Neural progenitor cell (in vitro differentiated cells): ENCODE measurements at regions not wholly inside any gene's neighbourhood (a gene's known extent, or its start where the extent isn't known, plus 50 kb on each side); places are given as distances from the start of the nearest gene placed in this dataset.
A peak's percentile ranks its signal among the peaks of the same experiment; 100 is the strongest.

Experiments
- DNase-seq: peaks from one replicate; pipeline ENCODE4 v3.0.0-alpha.2; 2016; ENCODE audit warnings: low spot score
- H2AFZ ChIP-seq: fragments of 200-600 bp; sonication (generic); replicated peaks from 2 replicates; pipeline ENCODE4 v1.6.1; 2016; ENCODE audit warnings: antibody characterized with exemption
- H3F3A ChIP-seq: fragments of 200-600 bp; sonication (generic); 2 replicates; pipeline ENCODE4 v1.6.1; 2016; ENCODE audit warnings: antibody characterized with exemption, low read depth
- H3K27ac ChIP-seq: fragments of 200-600 bp; sonication (generic); 2 replicates; pipeline ENCODE4 v1.5.1; 2016; ENCODE audit warnings: mild to moderate bottlenecking
- H3K27me3 ChIP-seq: fragments of 200-600 bp; sonication (generic); 2 replicates; pipeline ENCODE4 v1.6.1; 2016; ENCODE audit warnings: mild to moderate bottlenecking, moderate library complexity
- H3K36me3 ChIP-seq: fragments of 200-600 bp; sonication (generic); 2 replicates; pipeline ENCODE4 v1.5.1; 2016
- H3K4me1 ChIP-seq: fragments of 200-600 bp; sonication (generic); 2 replicates; pipeline ENCODE4 v1.6.1; 2016; ENCODE audit warnings: mixed run types
- H3K4me2 ChIP-seq: fragments of 200-600 bp; sonication (generic); 2 replicates; pipeline ENCODE4 v1.6.1; 2016
- H3K4me3 ChIP-seq: fragments of 200-600 bp; sonication (generic); 2 replicates; pipeline ENCODE4 v1.5.1; 2016
- H3K79me2 ChIP-seq: fragments of 200-600 bp; sonication (generic); 2 replicates; pipeline ENCODE4 v1.6.1; 2016; ENCODE audit warnings: low read depth
- H3K9ac ChIP-seq: fragments of 200-600 bp; sonication (generic); 2 replicates; pipeline ENCODE4 v1.6.1; 2016
- H3K9me3 ChIP-seq: fragments of 200-600 bp; sonication (generic); 2 replicates; pipeline ENCODE4 v1.5.1; 2016; ENCODE audit warnings: low read depth
- H4K20me1 ChIP-seq: fragments of 200-600 bp; sonication (generic); 2 replicates; pipeline ENCODE4 v1.6.1; 2016; ENCODE audit warnings: low read depth
- H3K27ac Mint-ChIP-seq: 3 replicates; pipeline ENCODE4 v1.8.0; 2021; ENCODE audit warnings: mixed read lengths
- H3K27me3 Mint-ChIP-seq: 2 replicates; pipeline ENCODE4 v1.8.0; 2022; ENCODE audit warnings: low read depth, mild to moderate bottlenecking, inconsistent platforms, moderate library complexity, mixed read lengths; ENCODE audit not compliant: insufficient read depth
- H3K36me3 Mint-ChIP-seq: 3 replicates; pipeline ENCODE4 v1.8.0; 2021; ENCODE audit warnings: mixed read lengths
- H3K4me1 Mint-ChIP-seq: 3 replicates; pipeline ENCODE4 v1.8.0; 2021; ENCODE audit warnings: mixed read lengths
- H3K4me3 Mint-ChIP-seq: 3 replicates; pipeline ENCODE4 v1.8.0; 2021; ENCODE audit warnings: mild to moderate bottlenecking, moderate library complexity, mixed read lengths
- H3K9me3 Mint-ChIP-seq: 3 replicates; pipeline ENCODE4 v1.8.0; 2020; ENCODE audit warnings: mixed read lengths
- CTCF ChIP-seq: fragments of 200-600 bp; sonication (generic); IDR thresholded peaks from 2 replicates; pipeline ENCODE4 v1.5.1; 2017; ENCODE audit warnings: antibody characterized with exemption, mild to moderate bottlenecking
- EZH2 ChIP-seq: fragments of 200-600 bp; sonication (generic); IDR thresholded peaks from 2 replicates; pipeline ENCODE4 v1.6.1; 2017; ENCODE audit warnings: antibody characterized with exemption, mild to moderate bottlenecking, moderate library complexity
- EZH2phosphoT487 ChIP-seq: fragments of 200-600 bp; sonication (generic); IDR thresholded peaks from 2 replicates; pipeline ENCODE4 v1.6.1; 2017; ENCODE audit warnings: antibody characterized with exemption

GRCh38 chr13:106424805-106425204 is 110.7 kb downstream of the EFNB2 start:
- Histone ChIP-seq H3K27ac (no peak overlapping the region), H2AFZ (no peak overlapping the region), H3K4me2 (no peak overlapping the region), H4K20me1 (peaks cover 10% of the 10 kb centered on the region), H3K4me3 (no peak overlapping the region), H3K9me3 (no peaks in the 10 kb centered on the region), H3K36me3 (no peaks in the 10 kb centered on the region), H3K9ac (no peak overlapping the region), H3K79me2 (no peaks in the 10 kb centered on the region), H3K27me3 (no peaks in the 10 kb centered on the region), H3F3A (peaks cover 17% of the 10 kb centered on the region), H3K4me1 (peaks cover 18% of the 10 kb centered on the region)
- no peak overlapping the region for H3K4me3 Mint-ChIP-seq
- H3K36me3 Mint-ChIP-seq: no peaks in the 10 kb centered on the region
- DNase-seq: no peak
- H3K4me1 Mint-ChIP-seq: peaks cover 28% of the 10 kb centered on the region
- no peak overlapping the region for H3K27ac Mint-ChIP-seq
- TF ChIP-seq EZH2phosphoT487 (no peak), CTCF (no peak), EZH2 (no peak)
- H3K27me3 Mint-ChIP-seq: no peaks in the 10 kb centered on the region
- peaks cover 3% of the 10 kb centered on the region for H3K9me3 Mint-ChIP-seq

- Histone ChIP-seq H3K27me3 (no peaks in the 10 kb centered on the region), H3K27ac (no peak overlapping the region), H3F3A (peaks cover 17% of the 10 kb centered on the region), H2AFZ (no peak overlapping the region), H3K9ac (no peak overlapping the region), H3K9me3 (no peaks in the 10 kb centered on the region), H4K20me1 (peaks cover 10% of the 10 kb centered on the region), H3K79me2 (no peaks in the 10 kb centered on the region), H3K36me3 (no peaks in the 10 kb centered on the region), H3K4me3 (no peak overlapping the region), H3K4me2 (peak overlapping the region; percentile 54), H3K4me1 (peaks cover 21% of the 10 kb centered on the region)
- Mint-ChIP-seq H3K4me3 (no peak overlapping the region), H3K36me3 (no peaks in the 10 kb centered on the region), H3K27me3 (no peaks in the 10 kb centered on the region), H3K27ac (peak overlapping the region; percentile 58), H3K9me3 (peaks cover 3% of the 10 kb centered on the region), H3K4me1 (peaks cover 31% of the 10 kb centered on the region)
- peak; percentile 79 for DNase-seq
- TF ChIP-seq EZH2phosphoT487: no peak
- no peak for TF ChIP-seq EZH2
- no peak for TF ChIP-seq CTCF
These were observed 111.9 kb downstream of the EFNB2 start for GRCh38 chr13:106423530-106423929.

GRCh38 chr13:106418556-106418955 is 116.9 kb downstream of the EFNB2 start:
- TF ChIP-seq EZH2phosphoT487: no peak
- TF ChIP-seq CTCF: no peak
- TF ChIP-seq EZH2: no peak
- DNase-seq: no peak
- peaks cover 46% of the 10 kb centered on the region for H3K4me1 Mint-ChIP-seq
- no peak overlapping the region for H3K4me3 Mint-ChIP-seq
- no peaks in the 10 kb centered on the region for H3K27me3 Mint-ChIP-seq
- no peaks in the 10 kb centered on the region for H3K27me3 ChIP-seq
- H3K79me2 ChIP-seq: no peaks in the 10 kb centered on the region
- H3K4me1 ChIP-seq: peaks cover 30% of the 10 kb centered on the region
- H3K9me3 ChIP-seq: no peaks in the 10 kb centered on the region
- no peak overlapping the region for H2AFZ ChIP-seq
- H3K9me3 Mint-ChIP-seq: peaks cover 3% of the 10 kb centered on the region
- no peaks in the 10 kb centered on the region for H3K36me3 Mint-ChIP-seq
- peaks cover 10% of the 10 kb centered on the region for H3F3A ChIP-seq
- no peak overlapping the region for H3K4me3 ChIP-seq
- no peak overlapping the region for H3K9ac ChIP-seq
- H3K27ac ChIP-seq: no peak overlapping the region
- H3K4me2 ChIP-seq: no peak overlapping the region
- peaks cover 5% of the 10 kb centered on the region for H4K20me1 ChIP-seq
- no peaks in the 10 kb centered on the region for H3K36me3 ChIP-seq
- no peak overlapping the region for H3K27ac Mint-ChIP-seq
